Liver (tissue), 3 donors: ENCODE measurements at regions not wholly inside any gene's neighbourhood (a gene's known extent, or its start where the extent isn't known, plus 50 kb on each side); places are given as distances from the start of the nearest gene placed in this dataset.

Experiments
- GABPA ChIP-seq, 2 donors: IDR thresholded peaks in 1 of 2; conservative IDR thresholded peaks in 1 of 2; 2 replicates each; pipeline ENCODE4 v1.6.1; 2016; ENCODE audit warnings: antibody characterized with exemption in 2 of 2, mild to moderate bottlenecking in 1 of 2, moderate library complexity in 1 of 2
- JUND ChIP-seq, 2 donors: IDR thresholded peaks; 2 replicates each; pipeline ENCODE4 v1.6.1; 2016; ENCODE audit warnings: antibody characterized with exemption in 2 of 2
- TAF1 ChIP-seq: conservative IDR thresholded peaks from 2 replicates; pipeline ENCODE4 v1.6.1; 2016; ENCODE audit warnings: antibody characterized with exemption, mild to moderate bottlenecking
- TF ChIP-seq, protein P1 (sequence below): fragments of 150-350 bp; IDR thresholded peaks from 2 replicates; pipeline ENCODE4 v1.5.1; 2017; ENCODE audit warnings: improper control_type of control experiment, low read depth, low read length; ENCODE audit not compliant: missing input control
- TF ChIP-seq, protein P2 (sequence below): IDR thresholded peaks from 2 replicates; pipeline ENCODE4 v1.6.1; 2016; ENCODE audit warnings: antibody characterized with exemption
- TF ChIP-seq, protein P3 (sequence below): IDR thresholded peaks from 2 replicates; pipeline ENCODE4 v1.6.1; 2016; ENCODE audit warnings: antibody characterized with exemption
- donor health status: healthy.
- donor health status: healthy.

DNA sequence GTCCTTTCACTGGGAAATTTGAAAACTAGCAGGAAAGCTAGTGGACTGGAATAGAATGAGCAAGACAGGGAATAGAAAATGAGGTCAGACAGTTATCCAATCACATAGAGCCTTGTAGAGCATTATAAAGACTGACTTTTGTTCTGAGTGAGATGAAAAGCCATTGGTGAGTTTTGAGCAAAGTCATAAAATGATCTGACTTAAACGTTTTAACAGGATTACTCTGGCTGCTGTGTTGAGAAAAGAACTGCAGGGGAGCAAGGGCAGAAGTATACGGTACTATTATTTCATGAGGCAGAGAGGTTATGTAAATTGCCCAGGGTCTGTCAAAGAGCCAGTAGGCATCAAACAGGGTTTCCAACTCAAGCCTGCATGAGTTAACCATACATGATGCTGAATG lies 393.4 kb downstream of the TFEC start:
- TF ChIP-seq, protein P1, sequence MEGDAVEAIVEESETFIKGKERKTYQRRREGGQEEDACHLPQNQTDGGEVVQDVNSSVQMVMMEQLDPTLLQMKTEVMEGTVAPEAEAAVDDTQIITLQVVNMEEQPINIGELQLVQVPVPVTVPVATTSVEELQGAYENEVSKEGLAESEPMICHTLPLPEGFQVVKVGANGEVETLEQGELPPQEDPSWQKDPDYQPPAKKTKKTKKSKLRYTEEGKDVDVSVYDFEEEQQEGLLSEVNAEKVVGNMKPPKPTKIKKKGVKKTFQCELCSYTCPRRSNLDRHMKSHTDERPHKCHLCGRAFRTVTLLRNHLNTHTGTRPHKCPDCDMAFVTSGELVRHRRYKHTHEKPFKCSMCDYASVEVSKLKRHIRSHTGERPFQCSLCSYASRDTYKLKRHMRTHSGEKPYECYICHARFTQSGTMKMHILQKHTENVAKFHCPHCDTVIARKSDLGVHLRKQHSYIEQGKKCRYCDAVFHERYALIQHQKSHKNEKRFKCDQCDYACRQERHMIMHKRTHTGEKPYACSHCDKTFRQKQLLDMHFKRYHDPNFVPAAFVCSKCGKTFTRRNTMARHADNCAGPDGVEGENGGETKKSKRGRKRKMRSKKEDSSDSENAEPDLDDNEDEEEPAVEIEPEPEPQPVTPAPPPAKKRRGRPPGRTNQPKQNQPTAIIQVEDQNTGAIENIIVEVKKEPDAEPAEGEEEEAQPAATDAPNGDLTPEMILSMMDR = no peak
- TF ChIP-seq GABPA (IDR thresholded peaks at IDR 0.05 in 1 of 2, conservative IDR thresholded peaks at IDR 0.05 in 1 of 2) (no peak), JUND (IDR thresholded peaks at IDR 0.05) (no peak), TAF1 (no peak)
- TF ChIP-seq, protein P2, sequence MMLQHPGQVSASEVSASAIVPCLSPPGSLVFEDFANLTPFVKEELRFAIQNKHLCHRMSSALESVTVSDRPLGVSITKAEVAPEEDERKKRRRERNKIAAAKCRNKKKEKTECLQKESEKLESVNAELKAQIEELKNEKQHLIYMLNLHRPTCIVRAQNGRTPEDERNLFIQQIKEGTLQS = no peak
- TF ChIP-seq, protein P3, sequence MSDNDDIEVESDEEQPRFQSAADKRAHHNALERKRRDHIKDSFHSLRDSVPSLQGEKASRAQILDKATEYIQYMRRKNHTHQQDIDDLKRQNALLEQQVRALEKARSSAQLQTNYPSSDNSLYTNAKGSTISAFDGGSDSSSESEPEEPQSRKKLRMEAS = no peak
